GM12874 (cell line): ENCODE measurements at regions not wholly inside any gene's neighbourhood (a gene's known extent, or its start where the extent isn't known, plus 50 kb on each side); places are given as distances from the start of the nearest gene placed in this dataset.

Experiments used
- TF ChIP-seq, protein P1 (sequence below): IDR thresholded peaks from 2 replicates; pipeline ENCODE4 v1.5.1; 2011; ENCODE audit warnings: low read depth, mild to moderate bottlenecking, control low read depth, low read length, moderate library complexity; ENCODE audit not compliant: insufficient read depth

DNA sequence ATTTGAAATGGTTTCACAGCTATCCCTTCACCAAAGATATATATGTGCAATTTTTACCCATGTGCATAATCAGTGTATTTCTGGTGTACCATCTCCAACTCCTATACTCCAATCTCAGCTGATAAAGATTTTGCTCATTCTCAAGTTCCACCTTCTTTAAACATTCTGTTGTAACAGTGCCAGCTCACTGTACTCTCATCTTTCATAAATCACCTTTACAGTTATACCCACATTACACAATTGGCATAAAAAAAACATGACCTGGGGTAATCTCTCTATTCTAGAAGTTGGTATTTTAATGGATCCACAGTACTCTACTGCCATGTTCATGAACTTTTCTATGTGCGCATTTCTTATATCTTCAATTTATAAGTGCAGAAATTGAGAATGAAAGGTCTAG lies 339.9 kb upstream of the DPH6 start:
- TF ChIP-seq, protein P1, sequence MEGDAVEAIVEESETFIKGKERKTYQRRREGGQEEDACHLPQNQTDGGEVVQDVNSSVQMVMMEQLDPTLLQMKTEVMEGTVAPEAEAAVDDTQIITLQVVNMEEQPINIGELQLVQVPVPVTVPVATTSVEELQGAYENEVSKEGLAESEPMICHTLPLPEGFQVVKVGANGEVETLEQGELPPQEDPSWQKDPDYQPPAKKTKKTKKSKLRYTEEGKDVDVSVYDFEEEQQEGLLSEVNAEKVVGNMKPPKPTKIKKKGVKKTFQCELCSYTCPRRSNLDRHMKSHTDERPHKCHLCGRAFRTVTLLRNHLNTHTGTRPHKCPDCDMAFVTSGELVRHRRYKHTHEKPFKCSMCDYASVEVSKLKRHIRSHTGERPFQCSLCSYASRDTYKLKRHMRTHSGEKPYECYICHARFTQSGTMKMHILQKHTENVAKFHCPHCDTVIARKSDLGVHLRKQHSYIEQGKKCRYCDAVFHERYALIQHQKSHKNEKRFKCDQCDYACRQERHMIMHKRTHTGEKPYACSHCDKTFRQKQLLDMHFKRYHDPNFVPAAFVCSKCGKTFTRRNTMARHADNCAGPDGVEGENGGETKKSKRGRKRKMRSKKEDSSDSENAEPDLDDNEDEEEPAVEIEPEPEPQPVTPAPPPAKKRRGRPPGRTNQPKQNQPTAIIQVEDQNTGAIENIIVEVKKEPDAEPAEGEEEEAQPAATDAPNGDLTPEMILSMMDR: no peak

DNA sequence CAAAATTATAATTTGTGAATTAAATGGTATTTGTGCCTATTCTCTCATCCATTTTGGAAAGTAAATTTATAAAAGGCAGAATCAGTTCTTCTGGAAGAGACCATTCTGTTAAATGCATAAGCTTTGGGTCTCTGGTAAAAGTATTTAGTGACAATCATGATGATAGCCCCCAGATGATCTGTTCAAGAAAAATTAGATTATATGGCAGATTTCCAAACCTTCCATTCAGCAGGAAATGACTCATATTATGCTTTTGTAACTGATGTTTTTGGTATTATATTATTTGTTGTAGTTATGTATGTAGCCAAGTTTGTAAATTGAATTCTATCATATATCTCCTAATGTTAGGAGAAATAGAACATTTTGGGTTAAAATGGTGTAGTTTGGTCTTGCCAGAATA lies 340.8 kb upstream of the DPH6 start:
- TF ChIP-seq, protein P1: no peak

DNA sequence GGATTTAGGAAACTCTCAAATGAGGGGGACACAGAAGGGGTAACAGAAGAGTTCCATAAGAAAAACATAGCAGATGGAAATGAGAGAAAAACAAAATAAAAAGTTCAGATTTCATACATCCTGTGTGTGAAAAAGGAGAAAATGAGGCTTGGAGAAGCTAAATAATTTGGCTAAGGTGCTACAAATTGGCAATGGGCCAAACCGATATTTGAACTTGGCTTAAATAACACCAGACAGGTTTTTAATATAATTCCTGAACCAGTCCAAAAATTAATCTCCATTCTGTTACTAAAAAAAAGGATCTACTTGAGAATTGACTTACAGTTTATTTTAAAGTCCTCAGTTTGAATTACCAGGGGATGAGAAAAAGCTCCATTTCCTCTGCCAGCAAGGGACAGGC lies 342.9 kb upstream of the DPH6 start:
- TF ChIP-seq, protein P1: no peak

DNA sequence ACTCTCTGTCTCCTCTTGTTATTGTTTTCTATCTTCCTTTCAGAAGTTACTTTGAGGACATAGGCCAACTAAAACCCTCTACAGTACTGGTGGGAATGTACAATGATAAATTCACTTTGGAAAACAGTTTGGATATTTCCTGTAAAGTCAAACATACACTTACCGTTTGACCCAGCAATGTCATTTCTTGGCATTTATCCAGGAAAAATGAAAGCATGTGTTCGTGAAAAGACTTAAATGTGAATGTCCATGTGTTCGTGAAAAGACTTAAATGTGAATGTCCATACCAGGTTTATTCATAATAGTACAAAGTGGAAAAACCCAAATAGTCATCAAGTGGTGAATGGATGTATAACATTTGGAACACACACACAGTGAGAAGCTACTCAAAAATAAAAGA lies 361.5 kb upstream of the DPH6 start:
- TF ChIP-seq, protein P1: no peak

DNA sequence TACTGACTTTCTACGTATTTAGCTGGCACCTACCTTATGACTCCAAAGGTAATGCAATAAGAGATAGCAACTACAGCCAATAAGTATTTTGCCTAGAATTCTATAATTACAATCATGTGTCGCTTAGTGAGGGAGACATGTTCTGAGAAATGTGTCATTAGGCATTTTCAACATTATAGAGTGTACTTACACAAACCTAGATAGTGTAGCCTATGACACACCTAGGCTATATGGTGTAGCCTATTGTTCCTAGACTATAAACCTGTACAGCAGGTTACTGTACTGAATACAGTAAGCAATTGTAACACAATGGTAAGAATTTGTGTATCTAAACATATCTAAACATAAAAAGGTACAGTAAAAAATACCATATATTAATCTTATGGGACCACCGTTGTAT lies 363.4 kb upstream of the DPH6 start:
- TF ChIP-seq, protein P1: no peak

DNA sequence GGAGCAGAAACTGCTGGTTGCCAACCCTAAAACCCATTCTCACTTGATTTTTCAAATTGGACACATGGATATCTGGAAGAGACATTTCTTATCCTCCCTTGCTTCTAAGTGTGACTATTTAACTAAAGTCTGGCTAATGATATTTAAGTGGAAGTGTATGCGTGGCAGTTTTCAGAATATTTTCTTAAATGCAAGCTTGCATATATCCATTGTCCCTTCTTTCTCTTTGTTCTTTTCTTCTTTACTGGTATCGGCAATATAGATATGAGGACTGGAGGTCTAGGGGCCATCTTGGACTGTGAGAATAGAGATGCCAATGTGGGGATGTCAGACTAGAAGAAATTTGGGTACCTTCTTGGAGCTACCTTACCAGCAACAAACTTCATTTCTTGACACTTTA lies 364.3 kb upstream of the DPH6 start:
- TF ChIP-seq, protein P1: no peak

DNA sequence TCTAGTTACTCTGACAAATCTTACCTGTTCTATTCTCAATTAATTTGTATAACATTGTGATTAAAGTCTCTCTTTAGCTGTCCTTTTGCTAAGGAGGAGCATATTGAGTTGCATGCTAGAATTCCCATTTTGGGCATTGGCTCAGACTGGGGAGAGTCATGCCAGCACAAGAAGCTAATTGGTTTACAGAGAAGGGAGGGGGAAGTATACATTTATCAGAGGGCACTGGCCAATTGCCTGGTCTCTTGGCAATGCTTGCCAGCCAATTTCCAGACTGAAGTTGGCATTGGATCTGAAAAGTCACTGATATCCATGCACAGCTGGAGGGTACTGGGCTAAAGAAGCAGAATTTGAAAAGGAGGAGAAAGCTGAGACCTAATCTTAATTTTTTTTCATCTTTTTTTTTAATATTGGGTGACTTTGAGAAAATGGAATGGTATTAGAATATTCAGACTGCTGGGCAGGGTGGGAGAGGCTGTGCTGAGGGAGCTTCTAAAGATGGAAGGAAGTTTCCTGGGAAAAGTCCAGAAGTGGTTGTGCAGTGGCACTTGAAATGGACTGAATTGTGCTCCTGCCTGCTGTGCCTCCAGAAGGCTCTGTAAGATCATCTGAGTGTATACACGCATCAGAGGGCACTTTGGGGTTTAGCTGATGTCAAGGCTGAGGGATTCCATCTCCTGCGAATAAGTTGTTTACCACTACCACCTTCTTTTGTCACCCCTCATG lies 365.2 kb upstream of the DPH6 start:
- TF ChIP-seq, protein P1: no peak
